ENCODE measurements at regions not wholly inside any gene's neighbourhood (a gene's known extent, or its start where the extent isn't known, plus 50 kb on each side); places are given as distances from the start of the nearest gene placed in this dataset.

- H3K4me3 ChIP-seq (replicated peaks; ENCODE audit: low read depth, low read length), result no peak overlapping the region
- no peak for TF ChIP-seq CTCF (IDR thresholded peaks at IDR 0.05; ENCODE audit: low read depth, low read length, missing control alignments)
- DNase-seq (ENCODE audit: extremely low read depth, low read depth), result no peak
Observed at GRCh38 chr18:34033968-34034367, 190.7 kb downstream of the NOL4 start.

- no peak for DNase-seq (ENCODE audit: extremely low read depth, low read depth)
- TF ChIP-seq CTCF (IDR thresholded peaks at IDR 0.05; ENCODE audit: low read depth, low read length, missing control alignments), result no peak
- no peak overlapping the region for H3K4me3 ChIP-seq (replicated peaks; ENCODE audit: low read depth, low read length)
Observed at GRCh38 chr18:34031810-34032209, 192.9 kb downstream of the NOL4 start.

- TF ChIP-seq CTCF (IDR thresholded peaks at IDR 0.05; ENCODE audit: low read depth, low read length, missing control alignments), result no peak
- DNase-seq (ENCODE audit: extremely low read depth, low read depth), result no peak
- H3K4me3 ChIP-seq (replicated peaks; ENCODE audit: low read depth, low read length), result no peak overlapping the region
Observed at GRCh38 chr18:34028324-34028723, 196.4 kb downstream of the NOL4 start.

- H3K4me3 ChIP-seq (replicated peaks; ENCODE audit: low read depth, low read length), result no peak overlapping the region
- DNase-seq (ENCODE audit: extremely low read depth, low read depth), result no peak
- no peak for TF ChIP-seq CTCF (IDR thresholded peaks at IDR 0.05; ENCODE audit: low read depth, low read length, missing control alignments)
Observed at GRCh38 chr18:34025191-34025801, 199.4 kb downstream of the NOL4 start.

- no peak for DNase-seq (ENCODE audit: extremely low read depth, low read depth)
- TF ChIP-seq CTCF (IDR thresholded peaks at IDR 0.05; ENCODE audit: low read depth, low read length, missing control alignments), result no peak
- no peak overlapping the region for H3K4me3 ChIP-seq (replicated peaks; ENCODE audit: low read depth, low read length)
Observed at GRCh38 chr18:34023471-34023870, 201.2 kb downstream of the NOL4 start.

GRCh38 chr18:34018336-34018735 is 206.4 kb downstream of the NOL4 start:
- DNase-seq (ENCODE audit: extremely low read depth, low read depth), result no peak
- H3K4me3 ChIP-seq (replicated peaks; ENCODE audit: low read depth, low read length), result no peak overlapping the region
- no peak for TF ChIP-seq CTCF (IDR thresholded peaks at IDR 0.05; ENCODE audit: low read depth, low read length, missing control alignments)

GRCh38 chr18:34003687-34004086 is 221.0 kb downstream of the NOL4 start:
- DNase-seq (ENCODE audit: extremely low read depth, low read depth), result no peak
- no peak for TF ChIP-seq CTCF (IDR thresholded peaks at IDR 0.05; ENCODE audit: low read depth, low read length, missing control alignments)
- H3K4me3 ChIP-seq (replicated peaks; ENCODE audit: low read depth, low read length), result no peak overlapping the region

Data from HFF-Myc (cell line).